Right lobe of liver (tissue), 4 donors: ENCODE measurements at regions not wholly inside any gene's neighbourhood (a gene's known extent, or its start where the extent isn't known, plus 50 kb on each side); places are given as distances from the start of the nearest gene placed in this dataset.

ENCODE experiments used
- POLR2A ChIP-seq: fragments of 450-650 bp; IDR thresholded peaks from one replicate; pipeline ENCODE4 v1.6.1; 2017; ENCODE audit warnings: antibody characterized with exemption, mild to moderate bottlenecking
- TF ChIP-seq, protein P1 (sequence below), 4 donors: fragments of 200-600 bp in 3 of 4; fragments of 450-650 bp in 1 of 4; IDR thresholded peaks; one replicate each; pipeline versions ENCODE4 v1.5.1 to v1.8.0; 2016 to 2022; ENCODE audit warnings: antibody characterized with exemption in 4 of 4, mild to moderate bottlenecking in 2 of 4
- donor health status: DM: no; HTN: no; CAD: no.
- donor health status: DM: no; HTN: no; CAD: no.
- donor health status: DM: no; HTN: yes; CAD: no.

DNA sequence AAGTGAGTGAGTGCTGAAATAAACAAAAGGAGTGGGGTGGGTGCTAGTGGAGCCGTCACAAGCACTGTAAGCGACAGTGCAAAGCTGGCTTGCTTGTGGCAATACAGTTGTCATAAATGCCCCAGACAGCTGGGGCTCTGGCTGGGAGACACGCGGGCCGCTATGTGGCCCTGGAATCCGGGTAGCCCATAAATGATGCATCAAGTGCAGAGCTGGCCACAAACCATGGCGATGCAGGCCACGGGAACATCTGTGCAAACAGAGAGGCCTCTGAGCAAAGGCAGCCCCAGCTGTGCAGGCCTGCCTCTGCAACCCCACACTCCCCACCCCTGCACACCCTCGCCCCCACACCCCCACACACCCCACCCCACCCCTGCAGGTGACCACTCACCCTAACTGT is 349.2 kb upstream of the ID2 start:
- TF ChIP-seq, protein P1, sequence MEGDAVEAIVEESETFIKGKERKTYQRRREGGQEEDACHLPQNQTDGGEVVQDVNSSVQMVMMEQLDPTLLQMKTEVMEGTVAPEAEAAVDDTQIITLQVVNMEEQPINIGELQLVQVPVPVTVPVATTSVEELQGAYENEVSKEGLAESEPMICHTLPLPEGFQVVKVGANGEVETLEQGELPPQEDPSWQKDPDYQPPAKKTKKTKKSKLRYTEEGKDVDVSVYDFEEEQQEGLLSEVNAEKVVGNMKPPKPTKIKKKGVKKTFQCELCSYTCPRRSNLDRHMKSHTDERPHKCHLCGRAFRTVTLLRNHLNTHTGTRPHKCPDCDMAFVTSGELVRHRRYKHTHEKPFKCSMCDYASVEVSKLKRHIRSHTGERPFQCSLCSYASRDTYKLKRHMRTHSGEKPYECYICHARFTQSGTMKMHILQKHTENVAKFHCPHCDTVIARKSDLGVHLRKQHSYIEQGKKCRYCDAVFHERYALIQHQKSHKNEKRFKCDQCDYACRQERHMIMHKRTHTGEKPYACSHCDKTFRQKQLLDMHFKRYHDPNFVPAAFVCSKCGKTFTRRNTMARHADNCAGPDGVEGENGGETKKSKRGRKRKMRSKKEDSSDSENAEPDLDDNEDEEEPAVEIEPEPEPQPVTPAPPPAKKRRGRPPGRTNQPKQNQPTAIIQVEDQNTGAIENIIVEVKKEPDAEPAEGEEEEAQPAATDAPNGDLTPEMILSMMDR (IDR thresholded peaks at IDR 0.05): no peak
- TF ChIP-seq POLR2A: no peak
